ENCODE measurements at regions not wholly inside any gene's neighbourhood (a gene's known extent, or its start where the extent isn't known, plus 50 kb on each side); places are given as distances from the start of the nearest gene placed in this dataset.
A peak's percentile ranks its signal among the peaks of the same experiment; 100 is the strongest.
"Not testable (repeated sequence)": the region's sequence is repeated elsewhere in the genome, so short reads cannot be mapped to it uniquely, and the experiment has no call there.

GRCh38 chr6:15020119-15020770, 225.6 kb upstream of the JARID2 start:
- no peak for TF ChIP-seq CTCF (conservative IDR thresholded peaks at IDR 0.05; ENCODE audit: control insufficient read depth, insufficient read depth, low read depth, low read length)
- H3K4me3 ChIP-seq (ENCODE audit: control insufficient read depth, low read depth, low read length) = no peak overlapping the region
- DNase-seq (ENCODE audit: low read depth) = no peak

- TF ChIP-seq CTCF (conservative IDR thresholded peaks at IDR 0.05; ENCODE audit: control insufficient read depth, insufficient read depth, low read depth, low read length) = no peak
- no peak overlapping the region for H3K4me3 ChIP-seq (ENCODE audit: control insufficient read depth, low read depth, low read length)
- DNase-seq (ENCODE audit: low read depth) = no peak
Observed at GRCh38 chr6:15021074-15021473, 224.8 kb upstream of the JARID2 start.

- DNase-seq (ENCODE audit: low read depth); H3K4me3 ChIP-seq (ENCODE audit: control insufficient read depth, low read depth, low read length): not testable (repeated sequence)
Observed at GRCh38 chr6:15023018-15023417, 222.9 kb upstream of the JARID2 start.

- no peak for DNase-seq (ENCODE audit: low read depth)
- H3K4me3 ChIP-seq (ENCODE audit: control insufficient read depth, low read depth, low read length) = no peak overlapping the region
- no peak for TF ChIP-seq CTCF (conservative IDR thresholded peaks at IDR 0.05; ENCODE audit: control insufficient read depth, insufficient read depth, low read depth, low read length)
Observed at GRCh38 chr6:15023448-15023847, 222.4 kb upstream of the JARID2 start.

- DNase-seq (ENCODE audit: low read depth) = peak; percentile 15
- no peak overlapping the region for H3K4me3 ChIP-seq (ENCODE audit: control insufficient read depth, low read depth, low read length)
- no peak for TF ChIP-seq CTCF (conservative IDR thresholded peaks at IDR 0.05; ENCODE audit: control insufficient read depth, insufficient read depth, low read depth, low read length)
Observed at GRCh38 chr6:15025446-15025845, 220.4 kb upstream of the JARID2 start.

- no peak for DNase-seq (ENCODE audit: low read depth)
- no peak overlapping the region for H3K4me3 ChIP-seq (ENCODE audit: control insufficient read depth, low read depth, low read length)
- no peak for TF ChIP-seq CTCF (conservative IDR thresholded peaks at IDR 0.05; ENCODE audit: control insufficient read depth, insufficient read depth, low read depth, low read length)
Observed at GRCh38 chr6:15026832-15027231, 219.0 kb upstream of the JARID2 start.

- DNase-seq (ENCODE audit: low read depth) = no peak
- TF ChIP-seq CTCF (conservative IDR thresholded peaks at IDR 0.05; ENCODE audit: control insufficient read depth, insufficient read depth, low read depth, low read length) = no peak
- no peak overlapping the region for H3K4me3 ChIP-seq (ENCODE audit: control insufficient read depth, low read depth, low read length)
Observed at GRCh38 chr6:15027472-15027871, 218.4 kb upstream of the JARID2 start.

Data from fibroblast of mammary gland (primary cell).